A549 (cell line): ENCODE measurements at regions not wholly inside any gene's neighbourhood (a gene's known extent, or its start where the extent isn't known, plus 50 kb on each side); places are given as distances from the start of the nearest gene placed in this dataset.

Experiments
- CBX8 ChIP-seq: fragments of 200-600 bp; sonication (generic); IDR thresholded peaks from 2 replicates; pipeline ENCODE4 v1.6.1; 2016
- CEBPB ChIP-seq, 2 experiments: fragments of >200 bp in 1 of 2; sonication (Bioruptor Twin) in 1 of 2; formaldehyde crosslinking in 1 of 2; IDR thresholded peaks; 2 replicates each; pipeline ENCODE4 v1.6.1; 2012 to 2016
- CTCF ChIP-seq: fragments of >200 bp; sonication (Bioruptor Twin); formaldehyde crosslinking; IDR thresholded peaks from 3 replicates; pipeline ENCODE4 v1.5.1; 2016
- EP300 ChIP-seq, 2 experiments: fragments of >200 bp; sonication (Bioruptor Twin); formaldehyde crosslinking; IDR thresholded peaks; 2 replicates in 1 of 2; 3 replicates in 1 of 2; pipeline ENCODE4 v1.6.1; 2016 to 2017
- MAFK ChIP-seq: fragments of 450-650 bp; IDR thresholded peaks from 2 replicates; pipeline ENCODE4 v1.6.1; 2014; ENCODE audit not compliant: partially characterized antibody
- MAX ChIP-seq: IDR thresholded peaks from 2 replicates; pipeline ENCODE4 v1.6.1; 2012
- MAZ ChIP-seq: fragments of 150-350 bp; IDR thresholded peaks from 2 replicates; pipeline ENCODE4 v1.6.1; 2014; ENCODE audit warnings: antibody characterized with exemption, low read depth, low read length, borderline replicate concordance
- NR3C1 ChIP-seq: fragments of >200 bp; sonication (Bioruptor Twin); formaldehyde crosslinking; IDR thresholded peaks from 3 replicates; pipeline ENCODE4 v1.6.1; 2017
- RAD21 ChIP-seq, 2 experiments: fragments of >200 bp in 1 of 2; sonication (Bioruptor Twin) in 1 of 2; formaldehyde crosslinking in 1 of 2; IDR thresholded peaks in 1 of 2; conservative IDR thresholded peaks in 1 of 2; 2 replicates in 1 of 2; 3 replicates in 1 of 2; pipeline ENCODE4 v1.6.1; 2012 to 2018; ENCODE audit warnings: inconsistent platforms in 1 of 2
- REST ChIP-seq: fragments of 200-600 bp; sonication (generic); IDR thresholded peaks from 2 replicates; pipeline ENCODE4 v1.6.1; 2016; ENCODE audit warnings: antibody characterized with exemption, mild to moderate bottlenecking, moderate library complexity
- RNF2 ChIP-seq: fragments of 200-600 bp; sonication (generic); IDR thresholded peaks from 2 replicates; pipeline ENCODE4 v1.6.1; 2016; ENCODE audit warnings: low read depth, mild to moderate bottlenecking, antibody characterized with exemption, moderate library complexity, borderline replicate concordance
- ZC3H11A ChIP-seq: fragments of 450-650 bp; IDR thresholded peaks from 2 replicates; pipeline ENCODE4 v1.6.1; 2014; ENCODE audit warnings: antibody characterized with exemption, mild to moderate bottlenecking

- TF ChIP-seq CTCF = no peak
- TF ChIP-seq REST = no peak
- TF ChIP-seq ZC3H11A = no peak
- TF ChIP-seq MAZ = no peak
- TF ChIP-seq MAX = no peak
- TF ChIP-seq CEBPB (IDR thresholded peaks at IDR 0.05) = no peak
- no peak for TF ChIP-seq RNF2
- no peak for TF ChIP-seq EP300 (IDR thresholded peaks at IDR 0.05)
- no peak for TF ChIP-seq MAFK
- no peak for TF ChIP-seq RAD21 (conservative IDR thresholded peaks at IDR 0.05 in 1 of 2, IDR thresholded peaks at IDR 0.05 in 1 of 2)
- TF ChIP-seq NR3C1 = no peak
- TF ChIP-seq CBX8 = no peak
These were observed 234.7 kb upstream of the ZPLD1 start for GRCh38 chr3:102200126-102200525.
